Kidney epithelial cell (primary cell): ENCODE measurements at regions not wholly inside any gene's neighbourhood (a gene's known extent, or its start where the extent isn't known, plus 50 kb on each side); places are given as distances from the start of the nearest gene placed in this dataset.

ENCODE experiments used
- DNase-seq: peaks from one replicate; pipeline ENCODE4 v3.0.0-alpha.2; 2010; ENCODE audit warnings: low read depth
- H3K27me3 ChIP-seq: 2 replicates; pipeline ENCODE4 v1.6.0; 2011; ENCODE audit warnings: low read length; ENCODE audit not compliant: control insufficient read depth, insufficient read depth
- H3K36me3 ChIP-seq: 2 replicates; pipeline ENCODE4 v1.5.1; 2011; ENCODE audit warnings: low read length; ENCODE audit not compliant: control insufficient read depth, insufficient read depth
- H3K4me3 ChIP-seq: 2 replicates; pipeline ENCODE4 v1.5.1; 2011; ENCODE audit warnings: low read depth, mild to moderate bottlenecking, control low read depth, low read length
- CTCF ChIP-seq: IDR thresholded peaks from 2 replicates; pipeline ENCODE4 v1.5.1; 2011; ENCODE audit warnings: mild to moderate bottlenecking, moderate library complexity, low read length, control low read depth, inconsistent platforms; ENCODE audit not compliant: insufficient read depth, poor library complexity, severe bottlenecking

- DNase-seq: no peak
- Histone ChIP-seq H3K36me3 (no peaks in the 10 kb centered on the region), H3K27me3 (no peaks in the 10 kb centered on the region), H3K4me3 (no peak overlapping the region)
- TF ChIP-seq CTCF: no peak
Observed at GRCh38 chr2:193538061-193538460, 1343.3 kb upstream of the TMEFF2 start.

GRCh38 chr2:193537531-193537930, 1342.8 kb upstream of the TMEFF2 start:
- Histone ChIP-seq H3K4me3 (no peak overlapping the region), H3K27me3 (no peaks in the 10 kb centered on the region), H3K36me3 (no peaks in the 10 kb centered on the region)
- DNase-seq: no peak
- no peak for TF ChIP-seq CTCF

- no peak for DNase-seq
- Histone ChIP-seq H3K4me3 (no peak overlapping the region), H3K27me3 (no peaks in the 10 kb centered on the region), H3K36me3 (no peaks in the 10 kb centered on the region)
- no peak for TF ChIP-seq CTCF
Observed at GRCh38 chr2:193528458-193528857, 1333.7 kb upstream of the TMEFF2 start.

- no peak for DNase-seq
- Histone ChIP-seq H3K27me3 (no peaks in the 10 kb centered on the region), H3K36me3 (no peaks in the 10 kb centered on the region), H3K4me3 (no peak overlapping the region)
- TF ChIP-seq CTCF: no peak
Observed at GRCh38 chr2:193527146-193527545, 1332.4 kb upstream of the TMEFF2 start.

GRCh38 chr2:193523662-193524061, 1328.9 kb upstream of the TMEFF2 start:
- Histone ChIP-seq H3K27me3 (no peaks in the 10 kb centered on the region), H3K36me3 (no peaks in the 10 kb centered on the region), H3K4me3 (no peak overlapping the region)
- DNase-seq: no peak
- no peak for TF ChIP-seq CTCF

- no peak for DNase-seq
- no peaks in the 10 kb centered on the region for H3K27me3 ChIP-seq
- no peaks in the 10 kb centered on the region for H3K36me3 ChIP-seq
- no peak for TF ChIP-seq CTCF
- H3K4me3 ChIP-seq: no peak overlapping the region
Observed at GRCh38 chr2:193521523-193521922, 1326.8 kb upstream of the TMEFF2 start.
